SKM-1 treated with dmso at 0.1 percent for 144 hours (cell line): ENCODE measurements at regions not wholly inside any gene's neighbourhood (a gene's known extent, or its start where the extent isn't known, plus 50 kb on each side); places are given as distances from the start of the nearest gene placed in this dataset.
"Not testable (repeated sequence)": the region's sequence is repeated elsewhere in the genome, so short reads cannot be mapped to it uniquely, and the experiment has no call there.

Experiments used
- DNase-seq: peaks from one replicate; lab custom pipeline; 2025; ENCODE audit not compliant: unreplicated experiment; lab: John Stamatoyannopoulos, UW

- DNase-seq: no peak
Measured at GRCh38 chr4:133598779-133599178, 449.7 kb downstream of the PCDH10 start.

- no peak for DNase-seq
Measured at GRCh38 chr4:133597251-133597650, 448.2 kb downstream of the PCDH10 start.

GRCh38 chr4:133596459-133596858, 447.4 kb downstream of the PCDH10 start:
- DNase-seq: no peak

GRCh38 chr4:133594390-133595207, 445.5 kb downstream of the PCDH10 start:
- no peak for DNase-seq

- DNase-seq: no peak
Measured at GRCh38 chr4:133593764-133594163, 444.7 kb downstream of the PCDH10 start.

- no peak for DNase-seq
Measured at GRCh38 chr4:133592591-133592990, 443.5 kb downstream of the PCDH10 start.

- no peak for DNase-seq
Measured at GRCh38 chr4:133592106-133592505, 443.0 kb downstream of the PCDH10 start.

GRCh38 chr4:133588306-133588705, 439.2 kb downstream of the PCDH10 start:
- no peak for DNase-seq

- DNase-seq: no peak
Measured at GRCh38 chr4:133585323-133585722, 436.2 kb downstream of the PCDH10 start.

- no peak for DNase-seq
Measured at GRCh38 chr4:133584714-133585113, 435.6 kb downstream of the PCDH10 start.

- no peak for DNase-seq
Measured at GRCh38 chr4:133581996-133582619, 433.0 kb downstream of the PCDH10 start.

- DNase-seq: no peak
Measured at GRCh38 chr4:133574248-133574647, 425.2 kb downstream of the PCDH10 start.

- DNase-seq: no peak
Measured at GRCh38 chr4:133565379-133565778, 416.3 kb downstream of the PCDH10 start.

GRCh38 chr4:133559987-133560386, 410.9 kb downstream of the PCDH10 start:
- no peak for DNase-seq

GRCh38 chr4:133555671-133556070, 406.6 kb downstream of the PCDH10 start:
- DNase-seq: no peak

- DNase-seq: no peak
Measured at GRCh38 chr4:133550436-133550835, 401.3 kb downstream of the PCDH10 start.

- no peak for DNase-seq
Measured at GRCh38 chr4:133544097-133544496, 395.0 kb downstream of the PCDH10 start.

GRCh38 chr4:133537780-133538281, 388.7 kb downstream of the PCDH10 start:
- DNase-seq: no peak

GRCh38 chr4:133534224-133534623, 385.1 kb downstream of the PCDH10 start:
- DNase-seq: not testable (repeated sequence)

GRCh38 chr4:133524369-133524768, 375.3 kb downstream of the PCDH10 start:
- no peak for DNase-seq

- DNase-seq: no peak
Measured at GRCh38 chr4:133513901-133514300, 364.8 kb downstream of the PCDH10 start.

GRCh38 chr4:133498149-133498548, 349.1 kb downstream of the PCDH10 start:
- no peak for DNase-seq
